ENCODE measurements at regions not wholly inside any gene's neighbourhood (a gene's known extent, or its start where the extent isn't known, plus 50 kb on each side); places are given as distances from the start of the nearest gene placed in this dataset.
A peak's percentile ranks its signal among the peaks of the same experiment; 100 is the strongest.

GRCh38 chr3:126269354-126269753, 87.9 kb downstream of the KLF15 start:
- peak; percentile 44 for DNase-seq (ENCODE audit: extremely low spot score, unreplicated experiment)

DNA sequence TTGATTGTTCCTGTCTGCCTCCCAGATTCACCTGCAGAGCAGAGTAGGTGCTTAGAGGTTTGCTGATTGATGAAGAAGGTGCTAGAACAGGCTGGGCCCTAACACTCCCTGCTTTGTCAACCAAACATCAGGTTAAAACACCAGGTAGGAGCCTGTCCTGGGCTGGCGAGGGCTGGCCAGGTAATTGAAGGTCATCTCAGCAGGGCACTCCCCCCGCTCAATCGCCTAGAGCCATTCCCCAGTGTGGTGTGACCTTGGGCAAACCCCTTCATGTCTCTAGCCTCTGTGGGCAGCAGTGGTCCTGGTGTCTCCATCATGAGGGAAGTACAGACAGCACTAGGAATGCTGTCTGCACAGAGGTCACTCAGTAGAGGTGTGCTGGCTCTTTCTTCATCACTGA, 88.3 kb downstream of the KLF15 start:
- DNase-seq (ENCODE audit: extremely low spot score, unreplicated experiment): peak; percentile 48
- Mint-ChIP-seq H3K27ac (ENCODE audit: unreplicated experiment) (peak overlapping the region; percentile 60), H3K4me1 (ENCODE audit: unreplicated experiment) (peaks cover 51% of the 10 kb centered on the region), H3K4me3 (ENCODE audit: unreplicated experiment) (no peak overlapping the region), H3K36me3 (ENCODE audit: unreplicated experiment) (no peaks in the 10 kb centered on the region), H3K9me3 (ENCODE audit: unreplicated experiment) (no peaks in the 10 kb centered on the region), H3K27me3 (ENCODE audit: unreplicated experiment) (no peaks in the 10 kb centered on the region)
- TF ChIP-seq CTCF (IDR thresholded peaks at IDR 0.05): no peak

More at GRCh38 chr3:126269354-126269753, 87.9 kb downstream of the KLF15 start:
- peaks cover 51% of the 10 kb centered on the region for H3K4me1 Mint-ChIP-seq (ENCODE audit: unreplicated experiment)
- no peak for TF ChIP-seq CTCF (IDR thresholded peaks at IDR 0.05)
- no peaks in the 10 kb centered on the region for H3K27me3 Mint-ChIP-seq (ENCODE audit: unreplicated experiment)
- peak overlapping the region; percentile 60 for H3K27ac Mint-ChIP-seq (ENCODE audit: unreplicated experiment)
- no peaks in the 10 kb centered on the region for H3K9me3 Mint-ChIP-seq (ENCODE audit: unreplicated experiment)
- no peak overlapping the region for H3K4me3 Mint-ChIP-seq (ENCODE audit: unreplicated experiment)
- no peaks in the 10 kb centered on the region for H3K36me3 Mint-ChIP-seq (ENCODE audit: unreplicated experiment)

DNA sequence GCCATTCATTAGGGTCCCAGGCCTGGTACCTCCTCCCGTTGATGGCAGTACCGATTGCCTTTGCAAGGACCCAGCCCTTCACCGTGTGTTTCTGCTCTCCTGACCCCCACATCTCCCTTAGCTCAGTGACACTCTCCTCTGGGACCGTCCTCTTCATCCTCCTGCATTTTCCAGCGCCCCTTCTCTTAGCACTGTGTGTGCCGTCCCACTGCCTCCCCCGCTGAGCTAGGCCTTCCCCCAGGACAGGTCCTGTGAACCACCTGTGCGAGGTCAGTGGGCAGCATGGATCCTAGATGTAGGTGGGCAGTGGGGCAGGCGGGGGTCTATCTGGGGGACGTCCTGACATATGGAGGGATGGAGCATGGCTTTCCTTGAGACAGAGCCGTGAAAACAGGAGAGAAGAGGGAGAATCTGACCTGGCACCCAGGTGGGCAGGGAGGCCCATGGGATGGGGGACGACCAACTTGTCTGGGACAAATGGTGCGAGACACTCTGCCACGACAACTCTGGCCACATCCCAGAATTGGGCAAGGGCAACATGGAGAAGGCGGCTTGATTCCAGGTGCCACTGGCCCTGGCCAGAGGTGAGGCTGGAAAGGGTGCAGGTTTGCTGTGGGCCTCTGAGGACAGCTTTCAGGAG, 87.7 kb upstream of the ALDH1L1 start:
- H3K9me3 Mint-ChIP-seq (ENCODE audit: unreplicated experiment): no peaks in the 10 kb centered on the region
- DNase-seq (ENCODE audit: extremely low spot score, unreplicated experiment): peak; percentile 70
- H3K4me1 Mint-ChIP-seq (ENCODE audit: unreplicated experiment): peaks cover 51% of the 10 kb centered on the region
- H3K36me3 Mint-ChIP-seq (ENCODE audit: unreplicated experiment): no peaks in the 10 kb centered on the region
- H3K4me3 Mint-ChIP-seq (ENCODE audit: unreplicated experiment): peak overlapping the region; percentile 69
- H3K27me3 Mint-ChIP-seq (ENCODE audit: unreplicated experiment): no peaks in the 10 kb centered on the region
- no peak for TF ChIP-seq CTCF (IDR thresholded peaks at IDR 0.05)
- H3K27ac Mint-ChIP-seq (ENCODE audit: unreplicated experiment): peak overlapping the region; percentile 94

DNA sequence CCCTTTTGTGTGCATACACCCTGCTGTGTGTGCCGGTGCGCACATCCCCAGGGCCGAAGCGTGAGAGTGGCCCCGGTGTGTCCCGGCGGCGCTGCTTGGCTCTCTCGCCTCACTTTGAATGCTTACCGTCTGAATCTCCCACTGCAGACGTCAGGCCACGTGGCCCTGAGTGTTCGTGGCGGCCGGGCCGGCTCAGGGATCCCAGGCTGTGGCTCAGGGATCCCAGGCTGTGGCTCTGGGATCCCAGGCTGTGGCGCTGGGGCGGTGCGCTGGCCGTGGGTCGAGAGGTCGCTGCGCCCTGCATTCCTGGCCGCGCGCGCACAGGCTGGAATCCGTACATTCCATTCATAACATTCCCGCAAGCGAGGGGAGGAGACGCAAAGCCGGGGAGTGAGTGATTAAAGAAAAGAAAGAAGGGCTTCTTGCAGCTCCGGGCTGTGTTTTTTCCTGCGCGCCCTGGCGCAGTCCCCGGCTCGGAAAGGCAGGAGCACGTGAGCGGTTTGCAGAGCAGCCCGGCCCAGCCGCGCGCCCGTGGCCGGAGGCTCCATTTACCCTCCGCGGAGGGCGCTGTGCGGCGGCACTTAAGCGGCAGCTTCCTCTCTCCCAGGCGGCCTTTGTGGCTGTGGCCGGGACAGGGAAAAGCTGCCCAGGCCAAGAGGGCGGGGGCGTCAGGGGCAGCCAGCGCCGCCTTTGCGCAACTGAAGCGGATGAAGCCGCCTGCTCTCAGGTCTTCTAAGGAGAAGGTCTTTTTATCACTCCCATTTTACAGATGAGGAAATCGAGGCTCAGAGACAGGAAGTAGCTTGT, 87.0 kb upstream of the ALDH1L1 start:
- H3K4me3 Mint-ChIP-seq (ENCODE audit: unreplicated experiment): peak overlapping the region; percentile 69
- DNase-seq (ENCODE audit: extremely low spot score, unreplicated experiment): peak; percentile 90
- H3K27me3 Mint-ChIP-seq (ENCODE audit: unreplicated experiment): no peaks in the 10 kb centered on the region
- peaks cover under 1% of the 10 kb centered on the region for H3K9me3 Mint-ChIP-seq (ENCODE audit: unreplicated experiment)
- H3K4me1 Mint-ChIP-seq (ENCODE audit: unreplicated experiment): peaks cover 51% of the 10 kb centered on the region
- TF ChIP-seq CTCF (IDR thresholded peaks at IDR 0.05): peak; percentile 35
- no peaks in the 10 kb centered on the region for H3K36me3 Mint-ChIP-seq (ENCODE audit: unreplicated experiment)
- H3K27ac Mint-ChIP-seq (ENCODE audit: unreplicated experiment): peak overlapping the region; percentile 94

DNA sequence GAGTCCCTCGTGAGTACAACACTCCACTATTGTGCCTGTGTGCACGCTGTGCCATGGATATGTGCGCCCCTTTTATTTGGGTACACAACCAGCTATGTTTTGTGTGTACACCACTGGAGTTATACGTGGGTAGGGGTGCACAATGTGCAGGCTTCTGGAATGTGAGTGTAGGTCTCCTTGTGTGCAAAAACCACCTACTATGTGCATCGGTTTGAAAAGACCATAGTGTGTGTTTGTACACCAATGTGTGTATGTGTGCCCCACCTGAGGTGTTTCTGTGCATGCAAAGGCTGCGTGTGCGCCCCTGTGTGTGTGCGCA, 86.4 kb upstream of the ALDH1L1 start:
- no peak for DNase-seq (ENCODE audit: extremely low spot score, unreplicated experiment)
- peaks cover 51% of the 10 kb centered on the region for H3K4me1 Mint-ChIP-seq (ENCODE audit: unreplicated experiment)
- peak overlapping the region; percentile 94 for H3K27ac Mint-ChIP-seq (ENCODE audit: unreplicated experiment)

More for the DNA sequence above, 86.4 kb upstream of the ALDH1L1 start:
- Mint-ChIP-seq H3K27me3 (ENCODE audit: unreplicated experiment) (no peaks in the 10 kb centered on the region), H3K4me3 (ENCODE audit: unreplicated experiment) (peak overlapping the region; percentile 69), H3K36me3 (ENCODE audit: unreplicated experiment) (no peaks in the 10 kb centered on the region), H3K9me3 (ENCODE audit: unreplicated experiment) (peaks cover 6% of the 10 kb centered on the region)
- TF ChIP-seq CTCF (IDR thresholded peaks at IDR 0.05): no peak

All from osteocyte (in vitro differentiated cells).